ENCODE measurements at regions not wholly inside any gene's neighbourhood (a gene's known extent, or its start where the extent isn't known, plus 50 kb on each side); places are given as distances from the start of the nearest gene placed in this dataset.

- Histone ChIP-seq H3K4me1 (ENCODE audit: control insufficient read depth, extremely low read depth, insufficient read depth, low read length) (no peaks in the 10 kb centered on the region), H3K27ac (ENCODE audit: insufficient read depth, low read depth, low read length) (no peak overlapping the region), H3K9me3 (replicated peaks; ENCODE audit: control insufficient read depth, insufficient read depth, low read length) (no peaks in the 10 kb centered on the region), H3K9ac (replicated peaks; ENCODE audit: extremely low read depth, insufficient read depth, low read length) (no peak overlapping the region), H3K79me2 (ENCODE audit: control insufficient read depth, insufficient read depth, low read length) (no peaks in the 10 kb centered on the region), H3K4me3 (replicated peaks in 1 of 3; ENCODE audit: insufficient read depth in 1 of 3, low read depth in 1 of 3, low read length in 3 of 3) (no peak overlapping the region), H4K20me1 (replicated peaks; ENCODE audit: control insufficient read depth, extremely low read depth, insufficient read depth, low read length) (no peaks in the 10 kb centered on the region), H3K27me3 (ENCODE audit: control insufficient read depth in 2 of 2, insufficient read depth in 2 of 2, low read length in 2 of 2) (no peaks in the 10 kb centered on the region), H3K4me2 (ENCODE audit: insufficient read depth, low read length) (no peak overlapping the region), H3K36me3 (ENCODE audit: control insufficient read depth in 2 of 2, extremely low read depth in 1 of 2, insufficient read depth in 2 of 2, low read length in 2 of 2) (no peaks in the 10 kb centered on the region), H2AFZ (ENCODE audit: low read depth, low read length) (no peak overlapping the region), H3K9me1 (replicated peaks; ENCODE audit: control insufficient read depth, extremely low read depth, insufficient read depth, low read length) (no peaks in the 10 kb centered on the region)
- intact Hi-C loops (cut with micrococcal nuclease) (no loop called here), dilution Hi-C loops (cut with MboI; ENCODE audit: extremely low pct_ligation_motif_present, low sequenced_read_pairs) (no loop called here)
- DNase-seq (ENCODE audit: low read depth, low spot score) (no peak), FAIRE-seq (no peak)
- BruUV-seq (replicated peaks), result no TSS peak
- CTCF ChIA-PET, result no interaction called here
- TF ChIP-seq POLR2A (IDR thresholded peaks at IDR 0.05; ENCODE audit: low read depth, low read length), result no peak
- TF ChIP-seq MAX (IDR thresholded peaks at IDR 0.05; ENCODE audit: insufficient read depth, insufficient read length), result no peak
- TF ChIP-seq FOS (IDR thresholded peaks at IDR 0.05; ENCODE audit: borderline replicate concordance, insufficient read depth, low read length), result no peak
- no peak for TF ChIP-seq CTCF (IDR thresholded peaks at IDR 0.05; ENCODE audit: extremely low read depth in 1 of 2, insufficient read depth in 1 of 2, low read depth in 1 of 2, low read length in 2 of 2)
- no peak for TF ChIP-seq POLR2AphosphoS5 (IDR thresholded peaks at IDR 0.05; ENCODE audit: insufficient read depth, low read depth, low read length)
- POLR2A ChIA-PET, result no interaction called here
These were observed 705.4 kb upstream of the TENM4 start for GRCh38 chr11:80146232-80146631.

GRCh38 chr11:80144897-80145594, 704.2 kb upstream of the TENM4 start:
- Histone ChIP-seq H3K4me3 (replicated peaks in 1 of 3; ENCODE audit: insufficient read depth in 1 of 3, low read depth in 1 of 3, low read length in 3 of 3) (no peak overlapping the region), H3K4me1 (ENCODE audit: control insufficient read depth, extremely low read depth, insufficient read depth, low read length) (no peaks in the 10 kb centered on the region), H3K27me3 (ENCODE audit: control insufficient read depth in 2 of 2, insufficient read depth in 2 of 2, low read length in 2 of 2) (no peaks in the 10 kb centered on the region), H3K4me2 (ENCODE audit: insufficient read depth, low read length) (no peak overlapping the region), H3K9me1 (replicated peaks; ENCODE audit: control insufficient read depth, extremely low read depth, insufficient read depth, low read length) (no peaks in the 10 kb centered on the region), H3K9ac (replicated peaks; ENCODE audit: extremely low read depth, insufficient read depth, low read length) (no peak overlapping the region), H3K27ac (ENCODE audit: insufficient read depth, low read depth, low read length) (no peak overlapping the region), H3K9me3 (replicated peaks; ENCODE audit: control insufficient read depth, insufficient read depth, low read length) (no peaks in the 10 kb centered on the region), H4K20me1 (replicated peaks; ENCODE audit: control insufficient read depth, extremely low read depth, insufficient read depth, low read length) (no peaks in the 10 kb centered on the region), H3K79me2 (ENCODE audit: control insufficient read depth, insufficient read depth, low read length) (no peaks in the 10 kb centered on the region), H3K36me3 (ENCODE audit: control insufficient read depth in 2 of 2, extremely low read depth in 1 of 2, insufficient read depth in 2 of 2, low read length in 2 of 2) (no peaks in the 10 kb centered on the region), H2AFZ (ENCODE audit: low read depth, low read length) (no peak overlapping the region)
- dilution Hi-C loops (cut with MboI; ENCODE audit: extremely low pct_ligation_motif_present, low sequenced_read_pairs), result no loop called here
- POLR2A ChIA-PET, result no interaction called here
- FAIRE-seq (no peak), DNase-seq (ENCODE audit: low read depth, low spot score) (no peak)
- BruUV-seq (replicated peaks), result no TSS peak
- intact Hi-C loops (cut with micrococcal nuclease), result no loop called here
- CTCF ChIA-PET, result no interaction called here
- TF ChIP-seq MYC (IDR thresholded peaks at IDR 0.05; ENCODE audit: low read depth, low read length) (no peak), POLR2A (IDR thresholded peaks at IDR 0.05; ENCODE audit: low read depth, low read length) (no peak), POLR2AphosphoS5 (IDR thresholded peaks at IDR 0.05; ENCODE audit: insufficient read depth, low read depth, low read length) (no peak), CTCF (IDR thresholded peaks at IDR 0.05; ENCODE audit: extremely low read depth in 1 of 2, insufficient read depth in 1 of 2, low read depth in 1 of 2, low read length in 2 of 2) (no peak), JUN (IDR thresholded peaks at IDR 0.05; ENCODE audit: borderline replicate concordance, insufficient read depth, insufficient read length, low read depth) (no peak), MAX (IDR thresholded peaks at IDR 0.05; ENCODE audit: insufficient read depth, insufficient read length) (no peak), GATA2 (IDR thresholded peaks at IDR 0.05; ENCODE audit: insufficient read depth, insufficient read length, low read depth, low read length) (no peak), EZH2 (IDR thresholded peaks at IDR 0.05; ENCODE audit: borderline replicate concordance, low read depth, low read length, severe bottlenecking) (no peak)
